LNCaP clone FGC (cell line): ENCODE measurements at regions not wholly inside any gene's neighbourhood (a gene's known extent, or its start where the extent isn't known, plus 50 kb on each side); places are given as distances from the start of the nearest gene placed in this dataset.
"Not testable (repeated sequence)": the region's sequence is repeated elsewhere in the genome, so short reads cannot be mapped to it uniquely, and the experiment has no call there.

Experiments used
- DNase-seq: peaks from one replicate; pipeline ENCODE4 v3.0.0-alpha.2; 2011; ENCODE audit warnings: low read depth
- H3K4me3 ChIP-seq: 2 replicates; pipeline ENCODE4 v1.5.1; 2011; ENCODE audit warnings: mild to moderate bottlenecking, low read depth, low read length, control low read depth
- CTCF ChIP-seq: IDR thresholded peaks from 2 replicates; pipeline ENCODE4 v1.5.1; 2012; ENCODE audit warnings: mild to moderate bottlenecking; ENCODE audit not compliant: control insufficient read depth, insufficient read depth; ENCODE audit errors: extremely low read depth

GRCh38 chr18:30806823-30807222 lies 235.7 kb downstream of the DSC3 start:
- no peak overlapping the region for H3K4me3 ChIP-seq
- DNase-seq = no peak

GRCh38 chr18:30800800-30801199 lies 241.7 kb downstream of the DSC3 start:
- no peak for DNase-seq
- TF ChIP-seq CTCF = no peak
- H3K4me3 ChIP-seq = no peak overlapping the region

More at GRCh38 chr18:30806823-30807222, 235.7 kb downstream of the DSC3 start:
- TF ChIP-seq CTCF = no peak

GRCh38 chr18:30792051-30792450 lies 250.5 kb downstream of the DSC3 start:
- H3K4me3 ChIP-seq = no peak overlapping the region
- DNase-seq = no peak
- TF ChIP-seq CTCF = no peak

GRCh38 chr18:30788411-30788991 lies 254.0 kb downstream of the DSC3 start:
- H3K4me3 ChIP-seq, DNase-seq: not testable (repeated sequence)

- H3K4me3 ChIP-seq = no peak overlapping the region
- no peak for TF ChIP-seq CTCF
- DNase-seq = no peak
Observed at GRCh38 chr18:30787410-30787809, 255.1 kb downstream of the DSC3 start.

- H3K4me3 ChIP-seq = no peak overlapping the region
- no peak for TF ChIP-seq CTCF
- no peak for DNase-seq
Observed at GRCh38 chr18:30781601-30782000, 260.9 kb downstream of the DSC3 start.

GRCh38 chr18:30775629-30776028 lies 266.9 kb downstream of the DSC3 start:
- TF ChIP-seq CTCF = no peak
- DNase-seq = no peak
- H3K4me3 ChIP-seq = no peak overlapping the region

- not testable (repeated sequence) for DNase-seq, H3K4me3 ChIP-seq
Observed at GRCh38 chr18:30772170-30772569, 270.4 kb downstream of the DSC3 start.
